Pancreas (tissue), 10 donors: ENCODE measurements at regions not wholly inside any gene's neighbourhood (a gene's known extent, or its start where the extent isn't known, plus 50 kb on each side); places are given as distances from the start of the nearest gene placed in this dataset.

Experiments used
- ATAC-seq, 4 donors: fragments of 200-7000 bp; cut with Tn5 transposase; one replicate each; pipeline versions ENCODE4 v1.8.0 to v1.9.1; 2020; ENCODE audit warnings: mild to moderate bottlenecking in 4 of 4, moderate library complexity in 4 of 4
- DNase-seq, 6 donors: peaks; one replicate each; pipeline ENCODE4 v3.0.0-alpha.2; 2020
- FAIRE-seq: peaks from 2 replicates; lab custom pipeline; 2012; peaks lifted over from hg19 to GRCh38; lab: Jason Lieb, UNC
- H3K27ac ChIP-seq, 4 donors: fragments of 200-600 bp; sonication (generic); 1 replicate in 3 of 4; 2 replicates in 1 of 4; pipeline versions ENCODE4 v1.5.0 to v1.8.0; 2020
- H3K27me3 ChIP-seq, 4 donors: fragments of 200-600 bp; one replicate each; pipeline ENCODE4 v1.8.0; 2021
- H3K36me3 ChIP-seq, 3 donors: fragments of 200-600 bp; sonication (generic) in 1 of 3; one replicate each; pipeline versions ENCODE4 v1.5.0 to v1.8.0; 2020 to 2021
- H3K4me1 ChIP-seq, 3 donors: fragments of 200-600 bp; one replicate each; pipeline ENCODE4 v1.8.0; 2021
- H3K4me3 ChIP-seq, 4 donors: fragments of 200-600 bp; sonication (generic) in 2 of 4; one replicate each; pipeline versions ENCODE4 v1.5.0 to v1.8.0; 2020 to 2021
- H3K9me3 ChIP-seq, 4 donors: fragments of 200-600 bp; one replicate each; pipeline ENCODE4 v1.8.0; 2021
- WGBS, 2 donors: extraction: QIAGEN DNeasy Blood & Tissue Kit; methylation state at CpG; one replicate each; pipeline ENCODE4 v1.1.7; 2013; 5-methylcytosine and 5-hydroxymethylcytosine counted together
- intact Hi-C, 3 donors: fragments of 100-400 bp; cut with DNase I; formaldehyde crosslinking; loops; one replicate each; pipeline versions ENCODE4 v1.11.1 to v1.14.2; 2022
- TF ChIP-seq, protein P1 (sequence below), 4 donors: fragments of 200-600 bp; sonication (generic) in 3 of 4; IDR thresholded peaks; one replicate each; pipeline versions ENCODE4 v1.5.0 to v1.8.0; 2021; ENCODE audit warnings: antibody characterized with exemption in 4 of 4
- donor health status: healthy with polysubstance abuse.
- donor health status: DM: no; HTN: no; CAD: no; lungs with moderate emphysema.
- donor health status: DM: no; HTN: no; CAD: no.
- donor health status: control.
- donor health status: control.
- donor health status: Bipolar disorder and iron deficiency.
- donor health status: DM: yes; HTN: yes; CAD: no.
- donor health status: DM: no; HTN: no; CAD: no.
- donor health status: DM: no; HTN: no; CAD: no.
- donor health status: DM: yes; HTN: yes; CAD: no.

DNA sequence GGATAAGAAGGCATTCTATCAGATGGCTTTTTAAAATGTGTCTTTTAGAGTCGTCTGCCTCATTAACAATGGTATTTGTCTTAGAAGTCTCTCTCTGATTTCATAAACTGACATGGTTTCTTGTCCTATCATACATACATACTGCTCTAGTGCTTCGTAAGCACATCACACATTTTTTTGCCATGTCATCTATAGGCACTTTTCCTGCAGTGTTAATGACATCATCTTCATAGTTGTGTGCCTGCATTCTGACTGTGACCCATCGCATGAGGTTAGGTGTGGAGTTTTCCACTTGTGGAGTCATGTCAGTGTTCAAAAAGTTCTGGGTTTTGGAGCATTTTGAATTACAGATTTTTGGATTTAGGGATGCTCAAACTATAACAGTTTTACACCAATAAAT lies 361.6 kb upstream of the SPOCK3 start:
- no peak overlapping the region for H3K27ac ChIP-seq
- no peaks in the 10 kb centered on the region for H3K9me3 ChIP-seq
- H3K27me3 ChIP-seq: no peaks in the 10 kb centered on the region
- H3K4me1 ChIP-seq: no peaks in the 10 kb centered on the region
- WGBS, 2 donors: 54% methylated on average over 3 of the region's 3 CpGs
- TF ChIP-seq, protein P1, sequence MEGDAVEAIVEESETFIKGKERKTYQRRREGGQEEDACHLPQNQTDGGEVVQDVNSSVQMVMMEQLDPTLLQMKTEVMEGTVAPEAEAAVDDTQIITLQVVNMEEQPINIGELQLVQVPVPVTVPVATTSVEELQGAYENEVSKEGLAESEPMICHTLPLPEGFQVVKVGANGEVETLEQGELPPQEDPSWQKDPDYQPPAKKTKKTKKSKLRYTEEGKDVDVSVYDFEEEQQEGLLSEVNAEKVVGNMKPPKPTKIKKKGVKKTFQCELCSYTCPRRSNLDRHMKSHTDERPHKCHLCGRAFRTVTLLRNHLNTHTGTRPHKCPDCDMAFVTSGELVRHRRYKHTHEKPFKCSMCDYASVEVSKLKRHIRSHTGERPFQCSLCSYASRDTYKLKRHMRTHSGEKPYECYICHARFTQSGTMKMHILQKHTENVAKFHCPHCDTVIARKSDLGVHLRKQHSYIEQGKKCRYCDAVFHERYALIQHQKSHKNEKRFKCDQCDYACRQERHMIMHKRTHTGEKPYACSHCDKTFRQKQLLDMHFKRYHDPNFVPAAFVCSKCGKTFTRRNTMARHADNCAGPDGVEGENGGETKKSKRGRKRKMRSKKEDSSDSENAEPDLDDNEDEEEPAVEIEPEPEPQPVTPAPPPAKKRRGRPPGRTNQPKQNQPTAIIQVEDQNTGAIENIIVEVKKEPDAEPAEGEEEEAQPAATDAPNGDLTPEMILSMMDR (IDR thresholded peaks at IDR 0.05): no peak
- H3K4me3 ChIP-seq: no peak overlapping the region
- H3K36me3 ChIP-seq: no peaks in the 10 kb centered on the region
- DNase-seq (no peak), FAIRE-seq (no peak), ATAC-seq (no peak)
- intact Hi-C loops: no loop called here

DNA sequence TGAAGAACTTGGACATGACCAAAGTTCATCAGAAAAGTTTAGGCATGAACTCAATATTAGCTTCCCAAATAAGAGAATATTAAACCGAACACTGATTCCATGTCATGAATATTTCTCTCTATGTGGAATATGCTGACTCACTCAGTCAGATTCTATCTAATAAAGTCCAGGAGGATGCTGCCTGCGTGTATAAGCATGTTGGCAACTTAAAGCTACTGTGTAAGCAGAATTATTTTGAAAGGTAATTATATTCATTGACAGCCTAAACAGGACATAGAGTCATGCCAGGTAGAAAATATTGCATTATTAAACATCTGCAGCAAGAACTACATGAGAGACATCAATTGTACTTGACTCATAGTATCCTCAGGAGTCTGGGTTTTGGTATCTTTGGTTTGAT lies 367.9 kb upstream of the SPOCK3 start:
- intact Hi-C loops: no loop called here
- no peak for FAIRE-seq

DNA sequence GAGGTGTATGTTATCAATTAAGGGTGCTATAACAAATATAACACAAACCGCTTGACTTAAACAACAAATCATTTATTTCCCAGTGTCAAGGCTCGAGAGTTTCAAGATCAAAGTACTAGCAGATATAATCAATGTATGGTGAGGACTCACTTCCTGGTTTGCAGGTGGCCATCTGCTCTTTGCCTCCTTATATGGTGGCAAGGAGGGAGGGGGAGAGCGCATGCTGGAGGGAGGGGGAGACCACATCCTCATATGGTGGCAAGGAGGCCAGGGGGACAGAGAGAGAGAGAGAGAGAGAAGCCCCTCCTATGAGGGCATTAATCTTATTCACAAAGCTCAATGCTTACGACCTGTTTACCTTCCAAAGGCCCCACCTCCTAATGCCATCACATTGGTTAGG lies 372.3 kb upstream of the SPOCK3 start:
- no peaks in the 10 kb centered on the region for H3K36me3 ChIP-seq
- TF ChIP-seq, protein P1 (IDR thresholded peaks at IDR 0.05): no peak
- 37 to 38% methylated on average over 4 of the region's 4 CpGs for WGBS, 2 donors
- no peak for FAIRE-seq
- H3K27ac ChIP-seq: no peak overlapping the region
- ATAC-seq: no peak
- no peaks in the 10 kb centered on the region for H3K4me1 ChIP-seq
- no peaks in the 10 kb centered on the region for H3K27me3 ChIP-seq
- H3K9me3 ChIP-seq: no peaks in the 10 kb centered on the region
- intact Hi-C loops: no loop called here
- no peak for DNase-seq
- H3K4me3 ChIP-seq: no peak overlapping the region

More for the DNA sequence above, 367.9 kb upstream of the SPOCK3 start:
- Histone ChIP-seq H3K27me3 (no peaks in the 10 kb centered on the region), H3K27ac (no peak overlapping the region), H3K9me3 (no peaks in the 10 kb centered on the region), H3K36me3 (no peaks in the 10 kb centered on the region), H3K4me3 (no peak overlapping the region), H3K4me1 (no peaks in the 10 kb centered on the region)
- WGBS, 2 donors: 50 to 65% methylated on average over 2 of the region's 2 CpGs
- TF ChIP-seq, protein P1 (IDR thresholded peaks at IDR 0.05): no peak
- DNase-seq (no peak), ATAC-seq (no peak)

DNA sequence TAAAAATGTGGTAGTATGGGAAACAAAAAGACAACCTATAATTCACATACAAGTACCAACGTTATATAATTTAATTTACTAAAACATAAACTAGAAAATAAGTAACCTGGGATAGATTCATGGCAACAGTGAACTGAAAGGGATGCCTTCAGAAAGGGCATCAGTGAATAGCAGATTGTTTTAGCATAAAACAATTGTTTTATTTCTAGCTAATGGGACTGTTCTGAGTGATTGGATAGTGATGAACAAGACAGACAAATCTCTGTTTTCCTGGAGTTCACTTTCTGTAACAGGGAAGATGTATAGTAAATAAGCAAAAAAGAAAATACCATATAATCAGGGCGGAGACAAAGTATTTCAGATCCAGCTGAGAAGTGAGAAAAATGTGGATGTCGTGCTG lies 379.1 kb upstream of the SPOCK3 start:
- H3K4me1 ChIP-seq: no peaks in the 10 kb centered on the region
- intact Hi-C loops: no loop called here
- no peaks in the 10 kb centered on the region for H3K9me3 ChIP-seq
- H3K27me3 ChIP-seq: no peaks in the 10 kb centered on the region
- no peak for ATAC-seq
- no peaks in the 10 kb centered on the region for H3K36me3 ChIP-seq
- no peak for FAIRE-seq
- H3K27ac ChIP-seq: no peak overlapping the region
- 40 to 50% methylated on average over 3 of the region's 3 CpGs for WGBS, 2 donors
- no peak for DNase-seq
- no peak overlapping the region for H3K4me3 ChIP-seq
- TF ChIP-seq, protein P1 (IDR thresholded peaks at IDR 0.05): no peak

DNA sequence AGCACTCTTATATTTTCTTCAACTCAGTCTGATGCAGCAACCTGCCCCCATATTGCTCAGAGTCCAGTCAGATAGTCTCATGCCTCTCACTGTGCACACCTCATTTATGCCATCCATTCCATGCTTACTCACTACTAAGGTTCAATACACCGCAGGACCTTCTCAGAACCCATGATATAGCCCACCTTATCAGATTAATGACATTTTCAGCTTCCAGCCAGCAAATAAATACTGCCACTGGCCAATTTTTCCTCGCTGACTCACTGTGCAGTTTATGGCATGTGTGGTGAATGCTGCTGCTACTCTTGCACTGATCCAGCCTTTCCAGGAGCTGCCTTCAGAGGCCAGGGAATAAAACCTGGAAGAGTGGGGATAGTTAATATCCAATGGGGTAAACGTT lies 380.6 kb upstream of the SPOCK3 start:
- intact Hi-C loops: no loop called here
- 22 to 31% methylated on average over 3 of the region's 3 CpGs for WGBS, 2 donors
- FAIRE-seq: no peak
- ATAC-seq: no peak
- DNase-seq: no peak
- Histone ChIP-seq H3K27me3 (no peaks in the 10 kb centered on the region), H3K9me3 (no peaks in the 10 kb centered on the region), H3K36me3 (no peaks in the 10 kb centered on the region), H3K4me3 (no peak overlapping the region), H3K4me1 (no peaks in the 10 kb centered on the region), H3K27ac (no peak overlapping the region)
- TF ChIP-seq, protein P1 (IDR thresholded peaks at IDR 0.05): no peak
